Keratinocyte (primary cell): ENCODE measurements at regions not wholly inside any gene's neighbourhood (a gene's known extent, or its start where the extent isn't known, plus 50 kb on each side); places are given as distances from the start of the nearest gene placed in this dataset.
A peak's percentile ranks its signal among the peaks of the same experiment; 100 is the strongest.

Experiments used
- DNase-seq: peaks from one replicate; pipeline ENCODE4 v3.0.0-alpha.2; 2011; ENCODE audit warnings: low read depth, missing footprints, low spot score
- FAIRE-seq: peaks from 2 replicates; lab custom pipeline; 2011; peaks lifted over from hg19 to GRCh38; lab: Jason Lieb, UNC
- H2AFZ ChIP-seq: 2 replicates; pipeline ENCODE4 v1.6.0; 2012; ENCODE audit warnings: low read length, control low read depth, inconsistent platforms; ENCODE audit not compliant: control insufficient read depth
- H3K27ac ChIP-seq: 2 replicates; pipeline ENCODE4 v1.5.1; 2011; ENCODE audit warnings: low read length; ENCODE audit not compliant: control insufficient read depth, insufficient read depth
- H3K27me3 ChIP-seq: 3 replicates; pipeline ENCODE4 v1.6.0; 2011; ENCODE audit warnings: low read length; ENCODE audit not compliant: control insufficient read depth, insufficient read depth; ENCODE audit errors: extremely low read depth
- H3K36me3 ChIP-seq, 2 experiments: 2 replicates in 1 of 2; 3 replicates in 1 of 2; pipeline ENCODE4 v1.5.1; 2011; ENCODE audit warnings: low read length in 2 of 2, mild to moderate bottlenecking in 1 of 2; ENCODE audit not compliant: control insufficient read depth in 2 of 2, insufficient read depth in 2 of 2; ENCODE audit errors: extremely low read depth in 1 of 2
- H3K4me1 ChIP-seq: 3 replicates; pipeline ENCODE4 v1.5.1; 2011; ENCODE audit warnings: low read length; ENCODE audit not compliant: control insufficient read depth, insufficient read depth; ENCODE audit errors: extremely low read depth
- H3K4me2 ChIP-seq: 3 replicates; pipeline ENCODE4 v1.6.0; 2011; ENCODE audit warnings: low read depth, low read length; ENCODE audit not compliant: control insufficient read depth, insufficient read depth; ENCODE audit errors: extremely low read depth
- H3K4me3 ChIP-seq, 3 experiments: fragments of 200-600 bp in 1 of 3; sonication (generic) in 1 of 3; 2 replicates in 2 of 3; 3 replicates in 1 of 3; pipeline ENCODE4 v1.5.1; 2011 to 2016; ENCODE audit warnings: low read length in 3 of 3, mild to moderate bottlenecking in 3 of 3, control low read depth in 2 of 3, inconsistent platforms in 1 of 3, low read depth in 1 of 3, mixed read lengths in 1 of 3, mixed run types in 1 of 3, moderate library complexity in 1 of 3; ENCODE audit not compliant: control insufficient read depth in 2 of 3, insufficient read depth in 2 of 3; ENCODE audit errors: extremely low read depth in 1 of 3
- H3K79me2 ChIP-seq: 2 replicates; pipeline ENCODE4 v1.6.0; 2012; ENCODE audit warnings: low read length; ENCODE audit not compliant: control insufficient read depth, insufficient read depth
- H3K9ac ChIP-seq: 3 replicates; pipeline ENCODE4 v1.6.0; 2011; ENCODE audit warnings: low read length; ENCODE audit not compliant: control insufficient read depth, insufficient read depth; ENCODE audit errors: extremely low read depth
- H3K9me1 ChIP-seq: 3 replicates; pipeline ENCODE4 v1.6.0; 2011; ENCODE audit warnings: low read length; ENCODE audit not compliant: control insufficient read depth, insufficient read depth; ENCODE audit errors: extremely low read depth
- H3K9me3 ChIP-seq: 2 replicates; pipeline ENCODE4 v1.5.1; 2012; ENCODE audit warnings: low read depth, low read length; ENCODE audit not compliant: control insufficient read depth
- H4K20me1 ChIP-seq: 3 replicates; pipeline ENCODE4 v1.6.0; 2011; ENCODE audit warnings: low read length; ENCODE audit not compliant: control insufficient read depth, insufficient read depth; ENCODE audit errors: extremely low read depth
- CTCF ChIP-seq, 3 experiments: IDR thresholded peaks in 1 of 3; conservative IDR thresholded peaks in 1 of 3; optimal IDR thresholded peaks in 1 of 3; 2 replicates in 2 of 3; 3 replicates in 1 of 3; pipeline versions ENCODE3 to v1.5.1; 2011; ENCODE audit warnings: low read length in 3 of 3, mild to moderate bottlenecking in 3 of 3, moderate library complexity in 2 of 3, control low read depth in 1 of 3, inconsistent platforms in 1 of 3; ENCODE audit not compliant: insufficient read depth in 2 of 3; ENCODE audit errors: extremely low read depth in 1 of 3
- EZH2 ChIP-seq: IDR thresholded peaks from one replicate; pipeline ENCODE4 v1.6.1; 2012; ENCODE audit warnings: inconsistent platforms, mild to moderate bottlenecking, low read length, moderate library complexity
- dilution Hi-C: fragments of 300-500 bp; cut with MboI; formaldehyde crosslinking; loops from one replicate; pipeline ENCODE4 v1.7.0; 2020; ENCODE audit warnings: low sequenced_read_pairs; ENCODE audit not compliant: extremely low pct_ligation_motif_present

DNA sequence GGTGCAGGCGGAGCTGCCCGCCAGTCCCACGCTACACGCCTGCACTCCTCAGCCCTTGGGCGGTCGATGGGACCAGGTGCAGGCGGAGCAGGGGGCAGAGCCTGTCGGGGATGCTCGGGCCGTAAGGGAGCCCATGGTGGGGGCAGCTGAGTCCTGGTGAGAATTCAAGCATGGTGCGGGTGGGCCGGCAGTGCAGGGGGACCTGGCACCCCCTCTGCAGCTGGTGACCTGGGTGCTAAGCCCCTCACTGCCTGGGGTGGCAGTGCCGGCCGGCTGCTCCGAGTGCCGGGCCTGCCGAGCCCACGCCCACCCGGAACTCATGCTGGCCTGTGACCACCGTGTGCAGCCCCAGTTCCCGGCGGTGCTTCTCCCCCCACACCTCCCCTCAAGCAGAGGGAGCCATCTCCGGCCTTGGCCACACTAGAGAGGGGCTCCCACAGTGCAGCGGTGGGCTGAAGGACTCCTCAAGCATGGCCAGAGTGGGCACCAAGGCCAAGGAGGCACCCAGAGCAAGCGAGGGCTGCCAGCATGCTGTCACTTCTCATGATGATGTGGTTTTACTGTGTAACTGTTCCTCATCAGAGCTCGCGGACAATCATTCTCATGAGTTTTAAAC, 228.9 kb upstream of the CDH9 start:
- Histone ChIP-seq H3K9me3 (no peaks in the 10 kb centered on the region), H3K27ac (no peak overlapping the region), H3K4me1 (no peaks in the 10 kb centered on the region), H3K36me3 (no peaks in the 10 kb centered on the region), H3K79me2 (no peaks in the 10 kb centered on the region), H3K27me3 (no peaks in the 10 kb centered on the region), H3K4me3 (no peak overlapping the region), H3K9ac (no peak overlapping the region), H3K9me1 (no peaks in the 10 kb centered on the region), H2AFZ (no peak overlapping the region), H3K4me2 (no peak overlapping the region), H4K20me1 (no peaks in the 10 kb centered on the region)
- FAIRE-seq (no peak), DNase-seq (no peak)
- dilution Hi-C loops = no loop called here
- TF ChIP-seq CTCF (optimal IDR thresholded peaks at IDR 0.05 in 1 of 3, IDR thresholded peaks at IDR 0.05 in 1 of 3, conservative IDR thresholded peaks at IDR 0.05 in 1 of 3; ENCODE audit: extremely low read depth in 1 of 3, insufficient read depth in 2 of 3, low read length in 3 of 3) (no peak), EZH2 (no peak)

DNA sequence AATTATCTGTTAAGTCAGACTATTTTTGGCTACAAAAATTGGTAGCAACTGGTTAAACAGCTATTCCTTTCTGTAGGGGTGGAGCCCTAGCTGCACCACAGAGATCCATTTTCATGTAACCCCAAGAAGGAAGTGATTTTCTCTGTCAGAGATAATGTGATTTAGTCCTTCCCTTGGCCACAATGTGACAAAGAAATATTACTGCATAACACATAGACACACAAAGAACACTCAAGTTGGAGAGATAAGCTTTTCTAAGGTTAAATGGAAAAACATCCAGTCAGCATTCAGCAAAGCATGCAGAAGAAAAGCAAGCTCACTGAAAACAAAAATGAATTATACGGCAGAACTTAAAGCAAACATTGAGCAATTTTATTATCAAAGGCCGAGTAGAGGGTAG, 227.8 kb upstream of the CDH9 start:
- peak overlapping the region; percentile 10 for H2AFZ ChIP-seq
- no peak overlapping the region for H3K9ac ChIP-seq
- no peaks in the 10 kb centered on the region for H3K27me3 ChIP-seq
- TF ChIP-seq CTCF (optimal IDR thresholded peaks at IDR 0.05 in 1 of 3, IDR thresholded peaks at IDR 0.05 in 1 of 3, conservative IDR thresholded peaks at IDR 0.05 in 1 of 3; ENCODE audit: extremely low read depth in 1 of 3, insufficient read depth in 2 of 3, low read length in 3 of 3) = no peak
- no peak for TF ChIP-seq EZH2
- no peaks in the 10 kb centered on the region for H3K36me3 ChIP-seq
- no peak overlapping the region for H3K27ac ChIP-seq
- no peaks in the 10 kb centered on the region for H3K79me2 ChIP-seq
- H3K4me3 ChIP-seq = no peak overlapping the region
- H4K20me1 ChIP-seq = no peaks in the 10 kb centered on the region
- no peaks in the 10 kb centered on the region for H3K9me3 ChIP-seq
- H3K9me1 ChIP-seq = no peaks in the 10 kb centered on the region
- H3K4me1 ChIP-seq = no peaks in the 10 kb centered on the region
- no peak overlapping the region for H3K4me2 ChIP-seq
- dilution Hi-C loops = no loop called here
- DNase-seq (no peak), FAIRE-seq (no peak)
